ENCODE measurements at regions not wholly inside any gene's neighbourhood (a gene's known extent, or its start where the extent isn't known, plus 50 kb on each side); places are given as distances from the start of the nearest gene placed in this dataset.
"Not testable (repeated sequence)": the region's sequence is repeated elsewhere in the genome, so short reads cannot be mapped to it uniquely, and the experiment has no call there.

- no peaks in the 10 kb centered on the region for H3K4me1 Mint-ChIP-seq
- peaks cover 0 to 13% (median 1%) of the 10 kb centered on the region in 3 donors for H3K27me3 Mint-ChIP-seq (ENCODE audit: low read depth in 3 of 3)
- H3K4me3 Mint-ChIP-seq = no peak overlapping the region
- H3K9me3 Mint-ChIP-seq = no peaks in the 10 kb centered on the region
- DNase-seq = no peak
- H3K36me3 Mint-ChIP-seq = no peaks in the 10 kb centered on the region
- no peak overlapping the region for H3K27ac Mint-ChIP-seq
These were observed 64.0 kb upstream of the WAC start for GRCh38 chr10:28468707-28469483.

GRCh38 chr10:28470873-28471651 lies 61.9 kb upstream of the WAC start:
- no peak for DNase-seq
- H3K4me1 Mint-ChIP-seq = no peaks in the 10 kb centered on the region
- H3K27ac Mint-ChIP-seq = peak overlapping the region in 1 of 6 donors; percentile 17
- no peak overlapping the region for H3K4me3 Mint-ChIP-seq
- H3K9me3 Mint-ChIP-seq = no peaks in the 10 kb centered on the region
- no peaks in the 10 kb centered on the region for H3K36me3 Mint-ChIP-seq
- peaks cover 0 to 6% (median 1%) of the 10 kb centered on the region in 3 donors for H3K27me3 Mint-ChIP-seq (ENCODE audit: low read depth in 3 of 3)

- no peak for DNase-seq
- Mint-ChIP-seq H3K27ac (no peak overlapping the region), H3K36me3 (no peaks in the 10 kb centered on the region), H3K4me3 (no peak overlapping the region), H3K4me1 (no peaks in the 10 kb centered on the region), H3K9me3 (no peaks in the 10 kb centered on the region), H3K27me3 (ENCODE audit: low read depth in 3 of 3) (peaks cover 0 to 6% (median 1%) of the 10 kb centered on the region in 3 donors)
These were observed 61.3 kb upstream of the WAC start for GRCh38 chr10:28471652-28472050.

- no peak for DNase-seq
- Mint-ChIP-seq H3K27me3 (ENCODE audit: low read depth in 3 of 3) (peaks cover 4 to 7% (median 5%) of the 10 kb centered on the region in 3 donors), H3K36me3 (no peaks in the 10 kb centered on the region), H3K4me3 (no peak overlapping the region), H3K27ac (no peak overlapping the region), H3K4me1 (no peaks in the 10 kb centered on the region), H3K9me3 (no peaks in the 10 kb centered on the region)
These were observed 54.3 kb upstream of the WAC start for GRCh38 chr10:28478646-28479045.

GRCh38 chr10:28479425-28479865 lies 53.5 kb upstream of the WAC start:
- Mint-ChIP-seq H3K9me3 (no peaks in the 10 kb centered on the region), H3K27ac (no peak overlapping the region), H3K36me3 (no peaks in the 10 kb centered on the region), H3K27me3 (ENCODE audit: low read depth in 3 of 3) (peaks cover 4 to 7% (median 5%) of the 10 kb centered on the region in 3 donors), H3K4me3 (no peak overlapping the region), H3K4me1 (no peaks in the 10 kb centered on the region)
- no peak for DNase-seq

GRCh38 chr10:28479927-28480627 lies 52.8 kb upstream of the WAC start:
- no peaks in the 10 kb centered on the region for H3K9me3 Mint-ChIP-seq
- H3K4me3 Mint-ChIP-seq = no peak overlapping the region
- H3K4me1 Mint-ChIP-seq = no peaks in the 10 kb centered on the region
- peaks cover 4 to 7% (median 5%) of the 10 kb centered on the region in 3 donors for H3K27me3 Mint-ChIP-seq (ENCODE audit: low read depth in 3 of 3)
- no peak overlapping the region for H3K27ac Mint-ChIP-seq
- H3K36me3 Mint-ChIP-seq = no peaks in the 10 kb centered on the region
- no peak for DNase-seq

- Mint-ChIP-seq H3K4me1 (no peaks in the 10 kb centered on the region), H3K27ac (no peak overlapping the region), H3K9me3 (no peaks in the 10 kb centered on the region), H3K27me3 (ENCODE audit: low read depth in 3 of 3) (peaks cover 4 to 7% (median 5%) of the 10 kb centered on the region in 3 donors), H3K36me3 (no peaks in the 10 kb centered on the region), H3K4me3 (no peak overlapping the region)
- DNase-seq = no peak
These were observed 52.3 kb upstream of the WAC start for GRCh38 chr10:28480628-28480965.

- not testable (repeated sequence) for H3K9me3 Mint-ChIP-seq; H3K4me1 Mint-ChIP-seq; DNase-seq; H3K27me3 Mint-ChIP-seq (ENCODE audit: low read depth in 3 of 3); H3K36me3 Mint-ChIP-seq; H3K4me3 Mint-ChIP-seq; H3K27ac Mint-ChIP-seq
These were observed 51.6 kb upstream of the WAC start for GRCh38 chr10:28481346-28481745.

GRCh38 chr10:28481968-28482367 lies 51.0 kb upstream of the WAC start:
- no peaks in the 10 kb centered on the region for H3K36me3 Mint-ChIP-seq
- H3K4me1 Mint-ChIP-seq = peaks cover 2 to 4% of the 10 kb centered on the region in 2 donors
- H3K4me3 Mint-ChIP-seq = no peak overlapping the region
- peaks cover 5 to 7% (median 6%) of the 10 kb centered on the region in 3 donors for H3K27me3 Mint-ChIP-seq (ENCODE audit: low read depth in 3 of 3)
- H3K27ac Mint-ChIP-seq = no peak overlapping the region
- H3K9me3 Mint-ChIP-seq = no peaks in the 10 kb centered on the region
- no peak for DNase-seq
